CD14-positive monocyte (primary cell): ENCODE measurements at regions not wholly inside any gene's neighbourhood (a gene's known extent, or its start where the extent isn't known, plus 50 kb on each side); places are given as distances from the start of the nearest gene placed in this dataset.
A peak's percentile ranks its signal among the peaks of the same experiment; 100 is the strongest.

ENCODE experiments used
- DNase-seq, 3 donors: peaks; one replicate each; pipeline ENCODE4 v3.0.0-alpha.2; 2011 to 2022
- H2AFZ ChIP-seq: 2 replicates; pipeline ENCODE4 v1.6.0; 2012; ENCODE audit warnings: mild to moderate bottlenecking, low read depth, low read length, inconsistent platforms; ENCODE audit not compliant: insufficient read depth, poor library complexity, severe bottlenecking
- H3K27ac ChIP-seq, 2 donors: 1 replicate in 1 of 2; 2 replicates in 1 of 2; pipeline ENCODE4 v1.5.1; 2012 to 2013; ENCODE audit warnings: low read length in 2 of 2, control low read depth in 1 of 2, inconsistent platforms in 1 of 2, low read depth in 1 of 2, mild to moderate bottlenecking in 1 of 2
- H3K27me3 ChIP-seq, 2 donors: one replicate each; pipeline versions ENCODE4 v1.6.0 to v1.6.1; 2011 to 2013; ENCODE audit warnings: low read length in 2 of 2; ENCODE audit not compliant: control insufficient read depth in 2 of 2, insufficient read depth in 2 of 2
- H3K36me3 ChIP-seq, 2 donors: replicated peaks in 1 of 2; 1 replicate in 1 of 2; 2 replicates in 1 of 2; pipeline versions ENCODE4 v1.5.1 to v1.6.1; 2012 to 2013; ENCODE audit warnings: low read length in 2 of 2, control low read depth in 1 of 2, inconsistent platforms in 1 of 2, mild to moderate bottlenecking in 1 of 2; ENCODE audit not compliant: insufficient read depth in 2 of 2, control insufficient read depth in 1 of 2
- H3K4me1 ChIP-seq, 2 donors: 1 replicate in 1 of 2; 2 replicates in 1 of 2; pipeline versions ENCODE4 v1.5.1 to v1.6.1; 2012 to 2013; ENCODE audit warnings: low read length in 2 of 2, control low read depth in 1 of 2, inconsistent platforms in 1 of 2, mild to moderate bottlenecking in 1 of 2, moderate library complexity in 1 of 2; ENCODE audit not compliant: insufficient read depth in 2 of 2, control insufficient read depth in 1 of 2
- H3K4me2 ChIP-seq: replicated peaks from 2 replicates; pipeline ENCODE3; 2012; ENCODE audit warnings: low read length, moderate library complexity, mild to moderate bottlenecking; ENCODE audit not compliant: poor library complexity, severe bottlenecking; ENCODE audit errors: extremely low read depth
- H3K4me3 ChIP-seq, 3 experiments: fragments of 200-600 bp in 1 of 3; sonication (generic) in 1 of 3; replicated peaks in 1 of 3; 1 replicate in 2 of 3; 2 replicates in 1 of 3; pipeline ENCODE4 v1.5.1; 2011 to 2013; ENCODE audit warnings: low read length in 3 of 3, mild to moderate bottlenecking in 3 of 3, control low read depth in 2 of 3, low read depth in 2 of 3, inconsistent platforms in 1 of 3, moderate library complexity in 1 of 3
- H3K79me2 ChIP-seq: 2 replicates; pipeline ENCODE4 v1.6.0; 2012; ENCODE audit warnings: mild to moderate bottlenecking, control low read depth, inconsistent platforms, low read length, moderate library complexity; ENCODE audit not compliant: insufficient read depth
- H3K9ac ChIP-seq: 2 replicates; pipeline ENCODE4 v1.6.0; 2017; ENCODE audit warnings: low read length, mild to moderate bottlenecking; ENCODE audit not compliant: insufficient read depth, poor library complexity, severe bottlenecking
- H3K9me3 ChIP-seq, 2 donors: replicated peaks in 1 of 2; 1 replicate in 1 of 2; 2 replicates in 1 of 2; pipeline versions ENCODE4 v1.5.1 to v1.6.1; 2012 to 2013; ENCODE audit warnings: low read length in 2 of 2, control low read depth in 1 of 2; ENCODE audit not compliant: control insufficient read depth in 1 of 2, insufficient read depth in 1 of 2
- H4K20me1 ChIP-seq: 2 replicates; pipeline ENCODE4 v1.6.0; 2012; ENCODE audit warnings: mild to moderate bottlenecking, low read length, control low read depth, moderate library complexity; ENCODE audit not compliant: insufficient read depth
- H3K27ac Mint-ChIP-seq, 7 donors: one replicate each; pipeline ENCODE4 v1.8.0; 2020; ENCODE audit warnings: mild to moderate bottlenecking in 7 of 7, mixed read lengths in 7 of 7, moderate library complexity in 6 of 7, inconsistent platforms in 2 of 7
- H3K27me3 Mint-ChIP-seq, 3 donors: one replicate each; pipeline ENCODE4 v1.8.0; 2021 to 2022; ENCODE audit warnings: low read depth in 3 of 3, mild to moderate bottlenecking in 3 of 3, mixed read lengths in 3 of 3, moderate library complexity in 3 of 3, inconsistent platforms in 1 of 3
- H3K36me3 Mint-ChIP-seq, 2 donors: one replicate each; pipeline ENCODE4 v1.8.0; 2020; ENCODE audit warnings: mixed read lengths in 2 of 2, inconsistent platforms in 1 of 2, mild to moderate bottlenecking in 1 of 2
- H3K4me1 Mint-ChIP-seq: one replicate; pipeline ENCODE4 v1.8.0; 2020; ENCODE audit warnings: mild to moderate bottlenecking, mixed read lengths
- H3K4me3 Mint-ChIP-seq, 2 donors: one replicate each; pipeline ENCODE4 v1.8.0; 2020; ENCODE audit warnings: mild to moderate bottlenecking in 2 of 2, mixed read lengths in 2 of 2, moderate library complexity in 1 of 2
- H3K9me3 Mint-ChIP-seq, 7 donors: one replicate each; pipeline ENCODE4 v1.8.0; 2020 to 2022; ENCODE audit warnings: mixed read lengths in 7 of 7, mild to moderate bottlenecking in 6 of 7, moderate library complexity in 6 of 7, inconsistent platforms in 2 of 7
- WGBS: methylation state at CpG from one replicate; pipeline ENCODE4 v1.1.5; 2013; ENCODE audit warnings: missing lambda C conversion rate; ENCODE audit not compliant: insufficient coverage; 5-methylcytosine and 5-hydroxymethylcytosine counted together
- intact Hi-C, 2 donors: fragments of 100-400 bp; cut with micrococcal nuclease; formaldehyde crosslinking; loops; one replicate each; pipeline versions ENCODE4 v1.15.0 to v1.15.1; 2023
- TF ChIP-seq, protein P1 (sequence below): fragments of 200-600 bp; IDR thresholded peaks from one replicate; pipeline ENCODE4 v1.8.0; 2022; ENCODE audit warnings: antibody characterized with exemption, mild to moderate bottlenecking

DNA sequence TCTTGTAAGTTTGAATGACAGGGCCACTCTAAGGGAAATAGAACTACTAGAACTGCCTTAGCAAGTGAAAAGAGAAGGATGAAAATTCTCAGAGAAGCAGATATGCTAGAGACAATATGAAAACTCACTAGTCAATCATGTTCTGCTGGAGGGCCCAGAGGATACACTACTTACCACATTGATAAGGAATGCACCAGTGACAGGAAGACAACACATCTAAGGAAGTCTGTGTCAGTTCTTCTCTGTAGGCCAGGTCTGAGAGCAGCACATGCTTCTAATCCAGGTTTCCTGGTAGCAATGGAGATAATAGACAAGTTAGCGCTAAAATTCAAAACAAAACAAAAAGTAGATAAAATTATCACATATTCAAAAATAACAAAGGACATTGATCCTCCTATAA lies 235.2 kb upstream of the AKR1E2 start:
- H3K27me3 ChIP-seq: no peaks in the 10 kb centered on the region
- no peak overlapping the region for H3K9ac ChIP-seq
- H3K4me2 ChIP-seq: no peak overlapping the region
- intact Hi-C loops: no loop called here
- no peaks in the 10 kb centered on the region for H3K36me3 Mint-ChIP-seq
- H3K79me2 ChIP-seq: no peaks in the 10 kb centered on the region
- H3K4me3 ChIP-seq: no peak overlapping the region
- H3K9me3 ChIP-seq: no peaks in the 10 kb centered on the region
- TF ChIP-seq, protein P1, sequence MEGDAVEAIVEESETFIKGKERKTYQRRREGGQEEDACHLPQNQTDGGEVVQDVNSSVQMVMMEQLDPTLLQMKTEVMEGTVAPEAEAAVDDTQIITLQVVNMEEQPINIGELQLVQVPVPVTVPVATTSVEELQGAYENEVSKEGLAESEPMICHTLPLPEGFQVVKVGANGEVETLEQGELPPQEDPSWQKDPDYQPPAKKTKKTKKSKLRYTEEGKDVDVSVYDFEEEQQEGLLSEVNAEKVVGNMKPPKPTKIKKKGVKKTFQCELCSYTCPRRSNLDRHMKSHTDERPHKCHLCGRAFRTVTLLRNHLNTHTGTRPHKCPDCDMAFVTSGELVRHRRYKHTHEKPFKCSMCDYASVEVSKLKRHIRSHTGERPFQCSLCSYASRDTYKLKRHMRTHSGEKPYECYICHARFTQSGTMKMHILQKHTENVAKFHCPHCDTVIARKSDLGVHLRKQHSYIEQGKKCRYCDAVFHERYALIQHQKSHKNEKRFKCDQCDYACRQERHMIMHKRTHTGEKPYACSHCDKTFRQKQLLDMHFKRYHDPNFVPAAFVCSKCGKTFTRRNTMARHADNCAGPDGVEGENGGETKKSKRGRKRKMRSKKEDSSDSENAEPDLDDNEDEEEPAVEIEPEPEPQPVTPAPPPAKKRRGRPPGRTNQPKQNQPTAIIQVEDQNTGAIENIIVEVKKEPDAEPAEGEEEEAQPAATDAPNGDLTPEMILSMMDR: no peak
- H3K4me3 Mint-ChIP-seq: peak overlapping the region in 1 of 2 donors; percentile 24
- no peak overlapping the region for H2AFZ ChIP-seq
- no peak overlapping the region for H3K27ac Mint-ChIP-seq
- no peaks in the 10 kb centered on the region for H3K36me3 ChIP-seq
- H3K27ac ChIP-seq: no peak overlapping the region
- no peak for DNase-seq
- peaks cover 0 to 3% (median 0%) of the 10 kb centered on the region in 3 donors for H3K27me3 Mint-ChIP-seq
- no peaks in the 10 kb centered on the region for H4K20me1 ChIP-seq
- no CpG with 5 or more reads among the region's 1 CpG for WGBS
- H3K4me1 ChIP-seq: no peaks in the 10 kb centered on the region
- no peaks in the 10 kb centered on the region for H3K4me1 Mint-ChIP-seq
- H3K9me3 Mint-ChIP-seq: peaks cover 0 to 4% (median 0%) of the 10 kb centered on the region in 7 donors

DNA sequence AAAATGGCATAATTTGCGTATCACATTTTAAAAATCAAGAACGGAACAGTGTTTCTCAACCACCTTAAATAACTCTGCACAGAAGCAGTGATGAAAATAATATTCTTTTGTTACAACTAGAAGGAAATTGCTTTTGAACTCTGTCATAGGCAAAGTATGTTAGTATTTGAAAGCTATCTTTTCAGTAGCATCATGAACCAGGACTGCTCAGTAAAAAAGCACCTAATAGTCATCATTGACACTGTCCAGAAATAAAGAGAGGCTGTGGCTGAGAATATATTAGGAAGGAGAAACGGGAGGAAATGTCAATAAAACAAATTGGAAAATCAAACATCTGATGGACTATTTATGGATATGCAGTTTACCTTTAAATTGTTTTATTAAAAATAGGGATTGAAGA lies 237.2 kb upstream of the AKR1E2 start:
- Histone ChIP-seq H4K20me1 (no peaks in the 10 kb centered on the region), H3K27me3 (no peaks in the 10 kb centered on the region), H3K36me3 (no peaks in the 10 kb centered on the region), H3K9me3 (no peaks in the 10 kb centered on the region), H3K27ac (no peak overlapping the region), H3K9ac (no peak overlapping the region), H3K4me3 (no peak overlapping the region), H2AFZ (no peak overlapping the region), H3K4me1 (no peaks in the 10 kb centered on the region), H3K4me2 (no peak overlapping the region), H3K79me2 (no peaks in the 10 kb centered on the region)
- TF ChIP-seq, protein P1: no peak
- Mint-ChIP-seq H3K36me3 (no peaks in the 10 kb centered on the region), H3K9me3 (peaks cover 0 to 4% (median 0%) of the 10 kb centered on the region in 7 donors), H3K27ac (no peak overlapping the region), H3K4me3 (no peak overlapping the region), H3K27me3 (no peaks in the 10 kb centered on the region), H3K4me1 (no peaks in the 10 kb centered on the region)
- no CpG with 5 or more reads among the region's 3 CpGs for WGBS
- DNase-seq: no peak
- intact Hi-C loops: no loop called here
